NCI-H345 (cell line): ENCODE measurements at regions not wholly inside any gene's neighbourhood (a gene's known extent, or its start where the extent isn't known, plus 50 kb on each side); places are given as distances from the start of the nearest gene placed in this dataset.

Source experiments
- DNase-seq: peaks from one replicate; lab custom pipeline; 2025; lab: John Stamatoyannopoulos, UW

- no peak for DNase-seq
Observed at GRCh38 chrX:10900585-10901289, 210.4 kb upstream of the HCCS start.

GRCh38 chrX:10901290-10901633 lies 209.9 kb upstream of the HCCS start:
- DNase-seq: no peak

- DNase-seq: no peak
Observed at GRCh38 chrX:10902001-10902400, 209.1 kb upstream of the HCCS start.

GRCh38 chrX:10903523-10903922 lies 207.6 kb upstream of the HCCS start:
- DNase-seq: no peak

- no peak for DNase-seq
Observed at GRCh38 chrX:10904220-10904619, 206.9 kb upstream of the HCCS start.

- DNase-seq: no peak
Observed at GRCh38 chrX:10906866-10907265, 204.3 kb upstream of the HCCS start.

- no peak for DNase-seq
Observed at GRCh38 chrX:10922159-10922558, 189.0 kb upstream of the HCCS start.

- no peak for DNase-seq
Observed at GRCh38 chrX:10922835-10923234, 188.3 kb upstream of the HCCS start.

GRCh38 chrX:10923466-10923865 lies 187.7 kb upstream of the HCCS start:
- DNase-seq: no peak

- no peak for DNase-seq
Observed at GRCh38 chrX:10926404-10926803, 184.7 kb upstream of the HCCS start.

GRCh38 chrX:10926891-10927290 lies 184.2 kb upstream of the HCCS start:
- no peak for DNase-seq

- no peak for DNase-seq
Observed at GRCh38 chrX:10929747-10930146, 181.4 kb upstream of the HCCS start.

- DNase-seq: no peak
Observed at GRCh38 chrX:10930151-10930550, 181.0 kb upstream of the HCCS start.

GRCh38 chrX:10931976-10932375 lies 179.2 kb upstream of the HCCS start:
- no peak for DNase-seq

- no peak for DNase-seq
Observed at GRCh38 chrX:10932842-10933440, 178.2 kb upstream of the HCCS start.

- DNase-seq: no peak
Observed at GRCh38 chrX:10935501-10935900, 175.6 kb upstream of the HCCS start.

- DNase-seq: no peak
Observed at GRCh38 chrX:10936976-10937375, 174.2 kb upstream of the HCCS start.

GRCh38 chrX:10938365-10938923 lies 172.7 kb upstream of the HCCS start:
- no peak for DNase-seq

GRCh38 chrX:10939424-10939823 lies 171.7 kb upstream of the HCCS start:
- DNase-seq: no peak

GRCh38 chrX:10944136-10944885 lies 166.8 kb upstream of the HCCS start:
- DNase-seq: no peak

- no peak for DNase-seq
Observed at GRCh38 chrX:10945498-10945897, 165.6 kb upstream of the HCCS start.

- DNase-seq: peak; percentile 75
Observed at GRCh38 chrX:10949541-10949940, 161.6 kb upstream of the HCCS start.

- DNase-seq: no peak
Observed at GRCh38 chrX:10952619-10953018, 158.5 kb upstream of the HCCS start.
